ENCODE measurements at regions not wholly inside any gene's neighbourhood (a gene's known extent, or its start where the extent isn't known, plus 50 kb on each side); places are given as distances from the start of the nearest gene placed in this dataset.

DNA sequence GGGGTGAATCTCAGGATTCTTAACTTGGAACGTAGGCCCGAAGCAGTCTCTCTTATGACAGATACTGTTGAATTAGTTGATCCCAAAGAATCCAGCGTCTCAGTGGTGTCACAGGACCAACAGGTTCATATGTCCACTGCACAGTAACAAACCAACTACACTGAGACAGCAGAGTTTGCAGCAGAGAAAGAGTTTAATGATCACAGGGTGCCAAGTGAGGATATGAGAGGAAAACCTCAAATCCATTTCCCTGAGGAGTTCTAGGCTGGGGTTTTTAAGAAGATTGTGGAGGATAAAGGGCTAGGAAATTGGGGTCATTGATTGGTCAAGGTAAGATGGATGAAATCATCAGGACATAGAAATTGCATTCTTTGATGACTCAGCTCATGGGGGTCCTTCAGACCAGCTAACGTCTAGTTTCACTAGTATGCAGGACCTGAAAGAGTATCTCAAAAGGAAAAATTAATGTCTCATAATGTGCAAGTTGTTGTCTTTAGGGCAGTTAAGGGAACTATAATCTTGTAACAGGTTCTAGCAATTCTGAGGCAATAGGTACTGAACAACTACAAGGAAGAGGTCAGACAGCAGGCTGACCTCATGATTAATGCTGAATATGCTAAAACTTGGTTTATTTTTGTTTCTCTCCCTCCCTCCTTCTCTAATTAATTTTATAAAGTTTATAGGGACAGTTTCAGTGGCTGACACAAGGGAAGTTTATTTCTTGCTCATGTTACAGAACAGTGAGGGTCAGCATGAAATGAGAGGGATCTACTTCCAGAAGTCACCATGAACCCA lies 310.9 kb upstream of the NEBL start:
- DNase-seq (ENCODE audit: low read depth) = no peak

DNA sequence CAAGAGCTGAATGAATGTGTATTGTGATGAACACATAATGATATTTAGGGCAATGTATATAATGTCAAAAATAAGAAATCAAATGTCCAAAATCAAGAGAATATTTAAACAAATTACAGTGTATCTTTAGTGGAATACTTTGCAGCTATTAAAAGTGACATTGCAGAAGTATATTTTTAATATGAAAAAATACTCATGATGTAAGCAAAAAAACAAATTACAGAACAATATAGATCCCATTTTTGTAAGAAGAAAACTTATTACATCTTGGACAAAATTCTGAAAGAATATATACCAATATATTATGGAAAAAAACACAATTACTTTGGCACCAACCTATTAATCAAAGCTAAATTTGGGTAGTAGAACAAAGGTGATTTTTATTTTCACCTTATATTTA lies 308.2 kb upstream of the NEBL start:
- DNase-seq (ENCODE audit: low read depth) = no peak

DNA sequence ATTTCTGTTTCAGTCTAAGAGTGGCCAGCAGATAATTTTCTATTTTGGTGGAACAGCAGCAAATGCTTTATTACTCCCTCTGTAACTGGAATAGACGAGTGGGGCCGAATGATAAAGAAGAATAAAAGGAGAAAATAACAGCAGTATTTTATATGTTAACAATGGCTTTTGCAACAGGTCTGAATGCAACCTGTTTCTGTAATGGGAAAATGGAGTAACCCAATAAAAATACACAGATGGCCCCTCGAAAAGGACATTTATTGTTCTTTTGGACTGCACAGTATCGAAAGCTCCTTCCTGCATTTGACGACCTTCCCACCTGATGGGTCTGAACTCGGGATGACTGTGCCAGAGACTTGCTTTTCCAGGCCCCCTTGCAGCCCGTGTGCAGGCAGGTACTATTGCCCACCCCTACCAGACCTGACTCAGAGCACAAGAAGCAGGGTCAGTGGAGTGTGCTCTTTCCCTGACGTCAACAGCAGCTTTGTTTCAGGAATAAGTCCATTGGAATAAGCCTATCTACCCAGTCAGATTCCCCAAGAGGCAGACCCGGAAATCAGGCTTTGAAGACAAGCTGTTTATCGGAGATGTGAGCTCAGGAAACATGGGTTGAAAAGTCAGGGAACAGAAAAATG lies 306.5 kb upstream of the NEBL start:
- no peak for DNase-seq (ENCODE audit: low read depth)

DNA sequence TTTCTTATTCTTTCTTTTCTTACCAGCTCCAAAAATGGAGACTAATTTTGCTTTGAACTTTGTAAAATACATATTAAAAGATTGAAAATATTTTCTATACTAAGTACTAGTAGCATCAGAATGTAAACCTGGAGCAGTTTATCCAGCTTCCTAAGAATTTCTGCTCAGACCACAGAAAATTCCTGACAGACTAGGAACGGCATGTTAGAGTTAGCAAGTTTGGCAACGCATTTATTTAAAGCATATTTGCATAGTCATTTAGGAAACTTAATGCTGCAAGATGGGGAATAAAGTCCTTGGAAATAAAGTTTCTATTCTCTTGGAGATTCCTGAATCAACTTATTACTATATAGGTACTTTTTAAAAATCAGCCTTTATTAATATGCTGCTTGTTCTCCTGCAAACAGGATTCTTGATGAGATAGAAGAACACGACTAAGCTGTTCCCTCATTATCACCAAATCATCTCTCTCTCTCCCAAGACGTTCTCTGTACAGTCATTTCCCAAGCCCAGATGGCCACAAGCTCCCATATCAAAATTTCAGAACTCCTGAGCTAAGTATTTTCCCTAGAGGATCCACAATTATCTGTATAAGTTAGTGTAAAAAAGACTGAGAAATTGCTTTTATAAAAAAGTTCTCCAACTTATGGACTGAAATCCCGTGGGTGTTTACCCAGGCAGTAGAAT lies 305.8 kb upstream of the NEBL start:
- no peak for DNase-seq (ENCODE audit: low read depth)

DNA sequence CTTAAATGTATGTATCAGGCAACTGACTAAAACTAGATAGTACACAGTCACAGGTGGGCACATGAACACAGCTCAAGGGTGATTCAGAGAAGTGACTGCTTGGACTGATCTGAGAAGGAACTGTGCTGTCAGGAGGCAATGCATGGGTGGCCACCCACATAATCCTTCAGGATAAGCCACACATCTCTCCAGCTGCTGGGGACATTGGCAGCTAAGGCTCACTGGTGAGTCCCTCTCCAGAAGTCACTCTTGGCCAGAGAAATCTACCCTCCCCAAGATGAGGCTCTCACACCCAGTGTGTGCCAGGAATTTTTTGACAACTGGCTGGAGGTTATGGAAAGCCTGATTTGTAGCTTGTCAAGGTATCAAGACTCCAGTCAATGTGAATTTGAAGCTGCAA lies 302.4 kb upstream of the NEBL start:
- DNase-seq (ENCODE audit: low read depth) = no peak

DNA sequence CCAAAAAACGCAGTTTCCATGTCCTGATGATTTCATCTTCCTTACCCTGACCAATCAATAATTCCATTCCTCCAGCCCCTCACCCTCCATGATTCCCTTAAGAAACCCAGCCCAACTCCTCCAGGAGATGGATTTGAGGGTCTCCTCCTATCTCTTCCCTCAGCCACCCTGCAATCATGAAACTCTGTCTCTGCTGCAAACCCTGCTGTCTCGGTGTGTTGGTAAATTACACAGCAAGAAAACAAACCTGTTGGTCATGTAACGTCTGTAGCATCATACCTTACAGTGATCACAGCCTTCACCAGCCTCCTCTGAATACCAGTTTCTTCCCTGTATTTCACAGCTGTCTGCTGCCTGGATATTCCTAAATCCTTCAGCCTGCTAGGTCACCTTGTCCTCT lies 300.7 kb upstream of the NEBL start:
- no peak for DNase-seq (ENCODE audit: low read depth)

DNA sequence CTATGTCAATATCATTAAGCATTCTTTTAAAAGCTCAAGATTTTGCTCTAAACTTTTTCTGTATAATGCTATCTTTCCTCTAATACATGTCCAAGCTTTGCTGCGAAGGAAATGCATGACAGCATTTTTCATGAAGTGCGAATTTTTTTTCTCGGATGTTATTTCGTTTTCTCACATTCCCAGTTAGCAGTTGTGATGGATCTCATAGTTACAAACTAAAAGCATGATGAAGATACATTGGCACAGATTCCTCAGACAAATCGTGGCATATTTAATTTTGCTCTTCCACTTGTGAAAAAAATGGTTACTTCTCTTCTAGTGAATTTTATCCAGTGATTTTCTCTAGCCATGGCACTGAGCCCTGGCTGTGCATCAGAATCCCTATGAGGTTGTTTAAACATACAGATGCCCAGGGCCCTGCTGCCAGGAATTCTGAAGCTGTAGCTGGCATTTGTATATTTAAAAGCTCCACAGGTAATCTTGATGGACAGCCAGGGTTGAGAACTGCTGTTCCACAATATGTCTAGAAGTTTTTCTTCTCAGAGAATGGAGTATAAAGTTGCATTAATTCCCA lies 299.8 kb upstream of the NEBL start:
- DNase-seq (ENCODE audit: low read depth) = no peak

DNA sequence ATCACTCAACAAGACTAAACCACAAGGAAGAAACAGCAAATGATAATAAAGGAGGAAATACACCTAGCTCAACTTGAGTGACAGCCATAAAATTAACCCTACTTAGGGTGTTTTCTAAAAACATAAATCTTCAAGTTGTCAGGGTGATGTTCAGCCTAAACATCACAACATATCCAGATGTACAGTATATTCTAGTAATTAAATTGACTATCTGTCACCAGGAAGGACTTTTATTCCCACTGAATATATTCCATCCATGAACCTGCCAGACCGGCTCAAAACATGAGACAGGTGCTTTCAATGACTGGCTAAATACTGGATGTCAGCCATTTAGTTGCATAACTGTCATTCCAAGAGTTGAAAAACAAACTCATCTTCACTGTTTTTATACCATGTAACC lies 298.1 kb upstream of the NEBL start:
- DNase-seq (ENCODE audit: low read depth) = no peak

DNA sequence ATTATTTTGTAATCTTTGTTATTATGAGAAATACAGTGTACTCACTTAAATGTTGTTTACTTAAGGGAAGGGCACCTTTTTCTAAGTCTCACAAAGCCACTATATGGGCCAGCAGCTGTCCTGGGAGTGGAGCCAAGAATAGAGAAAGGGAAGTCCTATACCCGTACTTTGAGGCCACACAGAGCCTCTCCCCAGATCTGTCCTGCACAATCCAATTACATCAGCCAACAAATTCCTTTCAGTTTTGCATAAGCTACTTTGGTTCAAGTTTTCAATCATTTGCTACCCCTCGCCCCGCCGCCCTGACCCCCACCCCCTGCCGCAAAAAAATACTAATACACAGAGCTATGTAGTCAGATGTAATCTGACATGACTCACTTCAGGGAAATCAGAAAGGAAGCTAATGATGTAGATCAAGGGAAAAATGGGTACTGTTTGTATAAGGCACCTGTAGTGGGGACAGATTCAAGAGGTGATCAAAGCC lies 297.4 kb upstream of the NEBL start:
- no peak for DNase-seq (ENCODE audit: low read depth)

DNA sequence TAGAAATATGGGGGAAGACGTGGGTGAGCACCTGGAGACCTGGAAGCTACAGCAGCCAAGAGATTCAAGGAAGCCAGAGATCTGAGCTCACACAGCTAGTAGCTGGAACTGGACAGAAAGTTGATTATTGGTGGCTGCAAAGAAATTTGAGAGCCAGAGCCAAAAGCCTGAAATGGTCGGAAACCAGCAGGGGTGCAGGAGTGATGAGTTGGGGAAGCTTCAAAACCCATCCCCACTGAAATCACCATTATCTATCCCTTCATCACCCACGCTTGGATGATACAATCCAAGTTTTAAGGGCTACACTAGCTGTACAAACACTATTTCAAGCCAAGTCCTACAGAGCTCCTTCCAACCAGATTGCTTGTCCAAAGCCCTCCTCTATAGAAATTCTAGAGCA lies 296.1 kb upstream of the NEBL start:
- DNase-seq (ENCODE audit: low read depth) = no peak

DNA sequence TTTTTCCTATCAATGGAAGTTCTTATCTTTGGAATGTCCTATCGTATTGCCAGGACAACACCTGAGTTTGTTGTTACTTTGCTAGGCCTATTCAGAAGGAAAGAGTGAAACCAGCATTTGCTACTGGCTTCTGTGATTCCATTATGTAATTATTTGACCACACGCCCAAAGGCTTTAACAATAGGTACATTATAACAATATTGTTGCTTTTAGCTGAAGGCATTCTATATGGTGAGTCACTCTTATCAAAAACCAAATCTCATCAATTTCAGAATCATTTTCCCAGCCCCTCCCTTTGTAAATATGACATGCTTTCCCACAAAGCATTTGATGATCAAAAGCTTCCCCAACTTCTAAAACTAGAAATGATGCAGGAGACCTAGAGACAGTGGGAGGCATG lies 294.4 kb upstream of the NEBL start:
- DNase-seq (ENCODE audit: low read depth) = no peak

DNA sequence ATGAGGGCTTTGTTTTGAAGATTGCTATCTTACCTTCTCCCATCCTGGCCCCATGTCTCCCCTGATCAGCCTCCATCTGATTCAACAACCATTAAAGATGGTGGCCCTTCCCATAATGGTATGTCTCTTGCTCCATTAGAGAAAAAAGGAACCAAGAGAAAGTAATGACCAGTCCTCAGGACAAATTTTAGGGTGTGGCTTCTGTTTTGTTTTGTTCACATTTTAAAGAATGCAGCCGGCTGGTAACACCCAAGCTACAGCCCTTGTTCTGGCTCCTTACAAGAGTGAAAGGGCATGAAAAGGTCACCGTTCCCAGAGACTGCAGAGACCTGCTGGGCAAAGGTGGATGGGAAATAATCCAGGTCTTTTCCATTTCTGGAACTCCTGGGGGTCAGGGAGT lies 287.9 kb upstream of the NEBL start:
- DNase-seq (ENCODE audit: low read depth) = no peak

DNA sequence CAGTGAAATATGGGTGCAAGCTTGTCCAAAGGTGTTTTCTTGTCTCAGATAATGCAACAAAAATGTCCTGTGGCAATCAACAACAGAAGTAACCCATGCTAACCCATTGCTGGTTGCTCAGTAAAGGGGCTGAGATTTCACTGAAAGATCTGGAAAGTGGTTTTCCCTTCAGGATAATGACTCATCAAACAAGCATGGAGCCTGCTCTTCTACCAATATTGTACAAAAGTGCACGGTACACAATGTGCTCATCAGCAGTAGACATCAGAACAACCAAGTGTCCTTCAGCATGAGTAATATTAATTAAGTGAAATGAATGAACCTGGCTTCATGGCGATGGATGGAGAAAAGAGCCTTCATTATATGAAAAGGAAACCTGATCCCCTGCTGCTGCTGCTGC lies 287.1 kb upstream of the NEBL start:
- DNase-seq (ENCODE audit: low read depth) = peak; percentile 6

DNA sequence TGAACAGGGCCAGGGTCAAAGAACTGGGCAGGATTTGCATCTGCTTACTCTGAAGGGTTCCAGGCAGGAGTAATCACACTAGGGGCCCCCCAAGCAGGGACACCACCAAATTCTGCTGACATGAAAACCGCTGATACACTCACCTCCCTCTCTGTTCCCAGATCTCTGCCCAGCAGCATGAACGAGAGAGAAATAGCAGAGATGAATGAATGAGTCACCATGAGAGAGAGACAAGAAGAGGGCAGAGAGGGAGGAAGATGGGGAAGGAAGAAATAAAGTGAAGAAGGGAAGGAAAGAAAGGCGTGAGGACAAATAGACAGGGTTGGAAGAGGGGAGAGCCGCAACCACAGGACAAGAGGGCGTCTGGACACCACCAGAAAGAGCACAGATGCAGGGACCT lies 285.9 kb upstream of the NEBL start:
- no peak for DNase-seq (ENCODE audit: low read depth)

DNA sequence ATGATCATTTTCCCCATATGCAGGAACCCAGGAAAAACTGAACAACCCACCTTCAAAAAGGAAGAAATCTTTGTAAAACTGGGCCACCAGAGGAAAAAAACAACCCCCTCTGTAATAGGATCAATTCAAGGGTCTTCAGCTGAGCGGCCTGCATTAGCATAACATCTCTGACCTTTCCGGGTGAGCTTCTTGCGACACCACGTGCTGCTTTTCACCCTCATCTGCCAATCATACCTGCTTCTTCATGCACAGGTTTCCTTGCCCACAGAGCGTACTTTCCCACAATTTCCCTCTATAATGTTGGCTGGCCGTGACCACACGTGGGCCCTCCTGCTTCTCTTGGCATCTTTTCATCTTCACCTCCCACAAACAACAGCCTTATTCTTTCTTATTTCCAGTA lies 284.3 kb upstream of the NEBL start:
- DNase-seq (ENCODE audit: low read depth) = no peak

DNA sequence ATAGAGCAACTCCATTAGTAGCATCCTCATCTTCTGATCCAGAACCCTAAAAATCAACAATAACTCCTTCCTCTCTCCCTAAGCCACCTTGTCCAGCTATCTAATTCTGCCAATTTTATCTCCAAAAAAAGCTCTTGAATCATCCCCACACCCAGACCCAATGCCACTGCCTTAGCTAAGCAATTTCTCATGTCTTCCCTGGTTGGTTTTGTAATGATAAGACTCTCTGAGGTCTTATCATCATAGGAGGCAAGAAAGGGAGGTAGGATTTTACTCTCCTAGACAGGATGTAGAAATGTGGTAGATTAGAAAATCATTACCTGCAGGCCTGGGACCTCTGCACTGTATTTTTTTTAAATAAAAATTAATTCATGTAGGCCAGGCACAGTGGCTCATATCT lies 283.5 kb upstream of the NEBL start:
- no peak for DNase-seq (ENCODE audit: low read depth)

DNA sequence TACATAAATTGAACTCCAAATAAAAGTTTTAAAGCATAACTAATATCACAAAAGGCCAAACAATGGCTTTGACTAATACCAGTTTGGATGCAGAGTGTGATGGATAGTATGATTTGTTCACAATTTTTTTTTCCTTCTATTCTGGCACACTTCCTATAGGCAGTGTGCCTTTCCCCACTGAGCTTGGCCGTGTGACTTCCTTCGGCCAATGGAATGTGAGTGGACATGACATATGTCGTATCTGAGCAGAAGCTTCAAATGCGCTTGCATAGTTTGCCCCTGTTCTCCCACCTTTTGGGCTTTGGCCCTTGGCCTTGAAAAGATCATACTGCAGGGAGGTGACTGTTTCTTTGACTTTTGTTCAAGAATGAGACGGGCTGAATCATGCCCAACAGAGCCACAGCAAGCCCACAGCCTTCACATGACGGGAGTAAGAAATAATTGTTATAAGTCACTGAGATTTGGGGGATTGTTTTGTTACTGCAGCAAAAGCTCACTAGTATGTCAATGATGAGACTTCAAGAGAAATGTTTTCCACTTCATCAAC lies 279.9 kb upstream of the NEBL start:
- no peak for DNase-seq (ENCODE audit: low read depth)

DNA sequence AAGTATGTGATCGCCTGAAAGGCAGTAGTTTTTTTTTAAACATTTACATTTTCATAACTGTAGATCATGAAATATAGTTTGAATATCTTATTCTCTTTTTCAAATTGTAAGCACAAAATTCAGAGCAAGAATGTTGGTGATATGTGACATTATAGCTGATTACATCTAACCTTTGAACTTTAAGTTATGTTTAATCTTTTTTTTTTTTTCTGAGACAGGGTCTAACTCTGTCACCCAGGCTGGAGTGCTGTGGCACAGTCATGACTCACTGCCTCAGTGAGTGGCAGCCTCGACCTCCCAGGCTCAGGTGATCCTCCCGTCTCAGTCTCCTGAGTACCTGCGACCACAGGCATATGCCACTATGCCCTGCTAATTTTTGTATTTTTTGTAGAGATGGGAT lies 278.7 kb upstream of the NEBL start:
- DNase-seq (ENCODE audit: low read depth) = no peak

DNA sequence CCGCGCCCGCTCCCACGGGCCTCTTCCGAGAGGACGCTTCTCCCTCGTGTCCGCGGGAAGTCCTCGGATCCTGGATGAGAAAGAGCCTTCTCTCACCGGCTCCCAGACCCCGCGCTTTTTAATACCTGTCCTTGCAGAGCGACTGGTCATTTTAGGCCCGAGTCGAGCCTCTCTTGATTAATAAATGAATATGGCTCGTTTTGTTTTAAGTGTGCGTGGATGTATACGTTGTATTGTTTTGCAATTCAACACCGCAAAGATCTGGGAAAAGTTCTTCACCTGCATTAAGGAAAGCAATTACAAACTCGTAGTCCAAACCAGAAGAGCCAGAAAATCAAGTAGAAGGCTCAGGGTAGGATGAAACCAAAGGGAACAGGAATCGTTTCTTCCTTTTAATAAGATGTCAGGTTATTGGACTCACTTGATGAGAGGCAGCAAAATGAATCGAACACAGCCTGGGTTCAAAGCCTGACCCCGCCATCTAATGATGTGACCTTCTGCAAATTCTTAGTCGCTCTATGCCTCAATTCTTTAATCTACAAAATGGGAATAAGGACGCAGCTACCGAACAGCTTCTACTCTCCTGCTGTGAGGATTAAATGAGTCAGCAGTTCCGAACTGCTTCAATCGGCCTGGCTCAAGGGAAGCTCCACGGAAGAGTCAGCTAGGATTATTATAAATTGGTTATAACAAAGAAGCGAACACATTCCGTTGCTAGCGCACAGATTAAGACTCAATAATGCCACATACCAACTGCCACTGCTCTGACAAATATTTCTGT lies 277.8 kb upstream of the NEBL start:
- no peak for DNase-seq (ENCODE audit: low read depth)

DNA sequence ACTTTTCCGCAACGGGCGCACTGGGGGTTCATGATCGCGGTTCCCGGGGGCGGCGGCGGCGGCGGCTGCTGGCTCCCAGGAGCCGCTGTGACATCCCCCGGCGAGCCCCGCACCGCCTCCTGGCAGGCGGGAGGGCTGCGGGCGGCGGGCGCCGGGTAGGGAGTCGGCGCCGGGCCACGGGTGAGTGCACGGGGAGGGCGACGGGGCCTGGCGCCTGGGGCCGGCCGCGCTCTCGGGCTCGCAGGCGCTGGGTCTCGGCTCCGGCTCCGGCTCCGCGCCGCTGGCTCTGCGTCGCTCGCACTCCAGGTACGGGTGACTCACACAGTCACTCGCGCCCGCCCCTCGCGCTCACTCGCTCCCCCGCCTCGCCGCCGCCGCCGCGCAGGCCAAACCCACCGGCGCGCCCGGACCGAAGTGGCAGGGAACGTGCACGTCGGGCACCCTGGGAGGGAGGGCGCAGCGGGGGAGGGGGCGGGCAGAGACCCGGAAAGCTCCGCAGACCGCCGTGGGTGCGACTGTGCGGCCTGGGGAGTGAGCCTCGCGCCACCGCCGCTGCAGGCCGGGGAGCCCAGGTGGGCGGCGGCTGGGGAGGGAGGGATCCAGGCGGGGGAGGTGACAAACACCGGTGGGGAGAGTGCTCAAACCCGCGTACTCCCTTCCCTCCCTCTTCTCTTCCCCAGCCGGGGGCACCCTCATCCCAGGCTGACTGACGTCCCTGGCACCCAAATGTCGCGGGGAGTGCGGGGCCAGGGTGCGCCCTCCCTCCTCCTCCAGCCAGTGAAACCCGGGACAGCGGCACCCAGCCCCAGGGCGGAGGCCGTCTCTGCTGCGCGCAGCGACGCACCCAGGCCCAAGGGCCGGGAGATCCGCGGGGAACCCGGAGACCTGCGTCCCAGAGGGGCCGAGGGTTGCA lies 276.9 kb upstream of the NEBL start:
- no peak for DNase-seq (ENCODE audit: low read depth)
